ENCODE measurements at regions not wholly inside any gene's neighbourhood (a gene's known extent, or its start where the extent isn't known, plus 50 kb on each side); places are given as distances from the start of the nearest gene placed in this dataset.

DNA sequence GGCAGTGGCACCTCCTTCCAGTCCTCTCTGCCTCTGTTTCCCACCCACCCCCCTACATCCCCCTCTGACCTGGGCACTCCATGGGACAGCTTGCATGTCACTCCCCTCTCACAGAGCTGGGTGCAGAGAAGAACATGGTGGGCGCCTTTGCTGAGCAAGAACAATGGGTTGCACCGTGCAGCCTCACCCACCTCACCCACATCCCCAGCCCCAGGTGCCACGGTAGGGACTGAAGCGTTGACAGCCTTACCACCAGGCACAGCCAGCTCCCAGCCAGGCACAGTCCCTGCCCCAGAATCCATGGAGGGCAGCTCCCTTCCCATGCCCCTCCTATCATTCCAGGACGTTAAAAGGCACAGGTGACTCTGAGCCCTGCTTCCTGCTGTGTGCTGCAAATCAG is 93.1 kb upstream of the VSTM2B start:
- no peak for DNase-seq

DNA sequence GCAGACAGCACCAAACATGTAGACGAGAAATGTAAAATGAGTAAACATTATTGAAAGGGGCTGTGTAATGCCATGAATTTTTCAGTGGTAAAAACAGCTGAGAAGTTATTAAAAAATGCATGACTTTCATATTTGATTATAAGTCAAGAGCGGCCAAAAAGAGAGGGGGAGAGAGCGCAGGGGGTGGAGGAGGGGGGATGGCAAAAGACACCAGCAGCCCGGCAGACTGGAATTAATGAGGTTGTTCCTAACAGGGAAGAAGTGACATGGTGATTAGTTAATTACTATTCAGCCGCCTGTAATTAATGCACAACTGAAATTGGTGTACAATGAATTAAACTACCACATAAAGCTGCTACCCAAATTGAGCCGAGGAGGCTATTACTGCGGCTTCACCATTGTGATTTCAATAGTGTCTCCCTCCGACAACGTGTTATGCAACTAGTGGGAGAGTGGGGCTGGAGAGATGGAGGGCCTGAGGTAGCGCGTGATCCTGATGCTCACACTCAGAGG is 89.1 kb upstream of the VSTM2B start:
- DNase-seq: no peak

- DNase-seq: no peak
Measured at GRCh38 chr19:29439021-29439420, 86.8 kb upstream of the VSTM2B start.

DNA sequence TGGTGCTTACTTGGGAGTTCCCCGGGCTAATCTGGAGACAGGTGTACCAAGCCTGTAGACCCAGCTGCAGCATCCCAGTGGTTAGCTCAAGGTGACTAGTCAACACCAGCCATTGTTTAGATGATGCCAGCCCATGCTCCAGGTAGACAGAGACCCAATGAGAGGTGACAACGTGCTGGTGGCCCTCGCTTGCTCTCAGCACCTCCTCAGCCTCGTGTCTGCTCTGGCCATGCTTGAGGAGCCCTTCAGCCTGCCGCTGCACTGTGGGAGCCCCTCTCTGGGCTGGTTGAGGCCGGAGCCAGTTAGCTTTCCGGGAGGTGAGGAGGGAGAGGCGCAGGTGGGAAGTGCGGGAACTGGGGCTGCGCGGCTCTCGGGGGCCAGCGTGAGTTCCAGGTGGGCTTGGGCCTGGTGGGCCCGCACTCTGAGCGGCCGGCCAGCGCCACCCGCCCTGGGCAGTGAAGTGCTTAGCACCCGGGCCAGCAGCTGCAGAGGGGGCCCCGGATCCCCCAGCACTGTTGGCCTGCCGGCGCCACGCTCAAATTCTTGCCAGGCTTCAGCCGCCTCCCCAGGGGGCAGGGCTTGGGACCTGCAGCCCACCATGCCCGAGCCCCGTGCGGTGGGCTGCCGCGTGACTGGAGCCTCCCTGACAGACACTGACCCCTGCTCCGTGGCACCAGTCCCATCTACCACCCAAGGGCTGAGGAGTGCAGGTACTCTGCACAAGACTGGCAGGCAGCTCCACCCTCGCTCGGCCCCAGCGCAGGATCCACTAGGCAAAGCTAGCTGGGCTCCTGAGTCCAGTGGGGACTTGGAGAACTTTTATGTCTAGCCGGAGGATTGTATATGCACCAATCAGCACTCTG is 85.9 kb upstream of the VSTM2B start:
- DNase-seq: no peak

- DNase-seq: no peak
Measured at GRCh38 chr19:29442094-29442493, 83.7 kb upstream of the VSTM2B start.

DNA sequence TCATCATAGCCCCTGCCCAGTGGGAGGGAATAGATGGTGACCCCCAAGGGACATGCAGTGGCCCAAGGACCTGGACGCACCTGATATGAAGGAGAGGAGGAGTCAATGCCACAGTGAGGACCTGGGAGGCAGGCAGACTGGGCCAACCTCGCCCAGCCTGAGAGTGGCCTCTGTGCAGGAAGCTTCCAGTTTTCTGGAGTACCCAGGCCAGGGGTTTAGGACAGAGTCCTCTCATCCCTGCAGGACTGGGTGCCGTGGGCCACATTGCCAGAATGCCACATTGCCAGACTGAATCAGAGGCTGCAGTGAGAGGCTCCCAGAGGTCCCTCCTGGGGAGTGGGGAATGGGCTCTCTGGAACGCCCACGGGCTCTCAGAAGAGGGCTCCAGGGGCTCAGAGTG is 82.9 kb upstream of the VSTM2B start:
- no peak for DNase-seq

DNA sequence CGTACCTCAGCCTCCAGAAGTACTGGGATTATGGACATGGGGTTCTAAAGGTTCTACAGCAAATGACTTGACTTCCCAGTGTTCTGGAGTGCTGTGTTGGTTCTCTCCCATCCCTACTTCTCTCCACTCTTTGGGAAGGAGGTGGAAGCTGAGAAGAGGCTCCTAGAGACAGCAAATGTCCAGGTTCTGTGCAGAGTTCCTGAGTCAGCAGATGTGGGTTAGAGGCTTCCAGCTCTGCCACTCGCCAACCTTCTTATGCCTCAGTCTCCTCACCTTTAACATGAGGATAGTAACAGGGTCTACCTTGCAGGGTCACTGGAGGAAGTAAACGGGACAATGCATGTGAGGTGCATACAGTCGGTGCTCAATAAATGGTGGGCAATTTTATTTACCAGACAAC is 80.5 kb upstream of the VSTM2B start:
- DNase-seq: no peak

DNA sequence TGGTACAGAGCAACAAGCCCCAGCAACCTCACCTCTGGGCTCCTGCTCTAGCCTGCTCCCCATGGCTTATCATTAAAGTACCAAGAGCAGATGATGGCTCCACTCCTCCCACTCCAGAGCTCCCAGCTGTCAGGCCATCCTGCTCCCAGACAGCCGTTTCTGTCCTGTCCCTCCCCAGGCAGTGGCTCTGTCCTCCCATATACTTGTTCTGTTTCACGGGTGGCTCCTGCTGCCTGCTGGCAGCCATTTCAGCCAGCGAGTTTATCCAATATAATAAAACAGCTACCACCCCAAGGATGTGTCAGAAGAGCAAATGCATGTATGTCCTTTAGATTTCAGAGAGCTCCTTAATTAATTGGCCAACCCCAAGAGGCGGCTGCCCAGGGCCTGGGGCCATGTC is 79.4 kb upstream of the VSTM2B start:
- no peak for DNase-seq

- DNase-seq: no peak
Measured at GRCh38 chr19:29448046-29448445, 77.7 kb upstream of the VSTM2B start.

DNA sequence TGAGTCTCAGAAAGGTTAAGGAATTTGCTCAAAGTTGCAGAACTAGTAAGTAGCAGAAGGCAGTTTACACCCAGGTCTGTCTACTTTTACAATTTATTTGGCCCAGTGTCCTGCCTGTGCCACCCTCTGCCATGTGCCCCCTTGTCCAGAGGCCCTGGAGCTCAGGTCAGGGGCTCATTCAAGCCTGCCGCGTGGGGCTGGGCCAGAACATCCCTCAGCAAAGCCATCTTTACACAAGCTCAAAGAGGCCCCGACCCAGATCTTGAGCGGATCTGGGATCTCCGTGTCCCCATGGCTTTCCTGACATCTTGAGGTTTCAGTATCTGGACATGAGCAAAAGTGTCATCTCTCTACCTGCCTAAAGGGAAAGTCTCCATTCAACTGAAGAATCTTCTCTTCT is 76.4 kb upstream of the VSTM2B start:
- DNase-seq: no peak

GRCh38 chr19:29450306-29450705 is 75.5 kb upstream of the VSTM2B start:
- no peak for DNase-seq

- no peak for DNase-seq
Measured at GRCh38 chr19:29450812-29451211, 75.0 kb upstream of the VSTM2B start.

- DNase-seq: no peak
Measured at GRCh38 chr19:29454109-29454508, 71.7 kb upstream of the VSTM2B start.

DNA sequence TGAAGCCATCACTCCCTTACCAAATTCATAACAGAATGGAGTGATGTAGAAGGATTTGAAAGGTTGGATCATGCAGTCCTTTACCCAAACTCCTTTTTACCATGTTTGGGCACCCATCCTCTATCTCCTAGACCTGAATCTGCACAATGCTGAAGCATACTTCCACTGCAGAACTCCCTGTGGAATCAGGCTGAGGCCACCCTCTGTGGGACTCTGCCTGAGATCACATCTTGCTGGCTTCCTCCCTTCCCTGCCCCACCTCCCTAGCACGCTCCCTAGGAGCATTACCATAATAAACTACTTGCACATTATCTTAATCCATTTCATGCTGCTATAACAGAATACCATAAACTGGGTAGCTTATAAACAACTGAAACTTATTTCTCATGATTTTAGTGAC is 68.4 kb upstream of the VSTM2B start:
- DNase-seq: no peak

DNA sequence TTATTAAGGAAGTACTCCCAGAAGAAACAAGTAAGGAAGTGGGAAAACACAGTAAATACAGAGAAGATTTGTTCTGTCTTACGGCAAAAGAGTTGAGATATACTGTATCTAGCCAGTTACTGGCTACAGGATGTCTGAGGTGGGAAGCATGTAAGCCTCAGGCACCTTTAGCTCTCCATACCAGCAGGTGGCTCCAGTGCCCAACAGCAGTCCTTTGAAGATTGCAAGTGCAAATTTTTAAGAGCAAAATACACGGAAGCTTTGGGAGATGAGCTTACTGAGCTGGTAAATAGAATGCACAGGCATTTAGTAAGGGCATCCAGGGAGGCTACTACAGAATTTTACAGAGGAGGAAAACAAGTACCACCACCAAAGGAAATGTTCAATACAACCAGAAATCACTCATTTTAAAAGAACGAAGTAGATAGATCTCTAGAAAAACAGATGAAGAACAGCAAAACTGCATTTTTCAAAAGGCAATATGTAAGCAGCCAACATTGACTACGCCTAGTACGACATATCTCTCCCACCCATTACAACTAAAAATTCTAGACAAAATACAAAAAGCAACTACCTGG is 57.9 kb upstream of the VSTM2B start:
- peak; percentile 8 for DNase-seq

GRCh38 chr19:29475469-29475868 is 50.3 kb upstream of the VSTM2B start:
- DNase-seq: no peak
